CD4-positive, alpha-beta T cell (primary cell): ENCODE measurements at regions not wholly inside any gene's neighbourhood (a gene's known extent, or its start where the extent isn't known, plus 50 kb on each side); places are given as distances from the start of the nearest gene placed in this dataset.

ENCODE experiments used
- ATAC-seq: fragments of 200-7000 bp; cut with Tn5 transposase; one replicate; pipeline ENCODE4 v1.10.0; 2022; ENCODE audit warnings: mild to moderate bottlenecking; ENCODE audit not compliant: poor library complexity
- CTCF ChIA-PET: fragments of 350-600 bp; sonication (Branson Sonifier 250); formaldehyde crosslinking; loops from one replicate; lab custom pipeline; 2021; ENCODE audit warnings: antibody characterized with exemption, inconsistent platforms; lab: Charles Lee
- POLR2A ChIA-PET: fragments of 350-600 bp; sonication (Branson Sonifier 250); formaldehyde crosslinking; loops from one replicate; lab custom pipeline; 2021; ENCODE audit warnings: antibody characterized with exemption, inconsistent platforms; lab: Charles Lee
- DNase-seq, 14 experiments: peaks; one replicate each; pipeline ENCODE4 v3.0.0-alpha.2; 2013 to 2020; ENCODE audit warnings: mixed read lengths in 2 of 14
- H3K27ac ChIP-seq, 2 donors: one replicate each; pipeline versions ENCODE4 v1.5.1 to v1.7.0; 2013; ENCODE audit warnings: low read length in 2 of 2, low read depth in 1 of 2, mild to moderate bottlenecking in 1 of 2
- H3K27me3 ChIP-seq, 2 experiments: 1 replicate in 1 of 2; 2 replicates in 1 of 2; pipeline versions ENCODE4 v1.6.1 to v1.7.0; 2013; ENCODE audit warnings: low read length in 2 of 2, control low read depth in 1 of 2, mild to moderate bottlenecking in 1 of 2, moderate library complexity in 1 of 2; ENCODE audit not compliant: insufficient read depth in 2 of 2, control insufficient read depth in 1 of 2
- H3K36me3 ChIP-seq: one replicate; pipeline ENCODE4 v1.6.1; 2013; ENCODE audit warnings: low read length, control low read depth; ENCODE audit not compliant: insufficient read depth
- H3K4me1 ChIP-seq: one replicate; pipeline ENCODE4 v1.6.1; 2013; ENCODE audit warnings: low read length, control low read depth; ENCODE audit not compliant: insufficient read depth
- H3K4me3 ChIP-seq: one replicate; pipeline ENCODE4 v1.5.1; 2013; ENCODE audit warnings: mild to moderate bottlenecking, low read length, moderate library complexity
- H3K9me3 ChIP-seq, 2 experiments: 1 replicate in 1 of 2; 2 replicates in 1 of 2; pipeline versions ENCODE4 v1.6.1 to v1.7.0; 2013; ENCODE audit warnings: low read length in 2 of 2, mild to moderate bottlenecking in 2 of 2, control low read depth in 1 of 2, moderate library complexity in 1 of 2; ENCODE audit not compliant: control insufficient read depth in 1 of 2, insufficient read depth in 1 of 2
- H3K27ac Mint-ChIP-seq: one replicate; pipeline ENCODE4 v1.8.0; 2020; ENCODE audit warnings: mixed read lengths
- H3K27me3 Mint-ChIP-seq: one replicate; pipeline ENCODE4 v1.8.0; 2021; ENCODE audit warnings: mixed read lengths
- H3K36me3 Mint-ChIP-seq: one replicate; pipeline ENCODE4 v1.8.0; 2021; ENCODE audit warnings: low read depth, mixed read lengths
- H3K4me1 Mint-ChIP-seq: one replicate; pipeline ENCODE4 v1.8.0; 2021; ENCODE audit warnings: low read depth, mixed read lengths
- H3K4me3 Mint-ChIP-seq: one replicate; pipeline ENCODE4 v1.8.0; 2020; ENCODE audit warnings: mild to moderate bottlenecking, mixed read lengths
- H3K9me3 Mint-ChIP-seq: one replicate; pipeline ENCODE4 v1.8.0; 2020; ENCODE audit warnings: mixed read lengths
- intact Hi-C, 2 experiments: fragments of 100-400 bp; cut with DNase I in 1 of 2; cut with micrococcal nuclease in 1 of 2; formaldehyde crosslinking; loops; one replicate each; pipeline versions ENCODE4 v1.15.1 to v1.9.0; 2023 to 2025; cut with DNase I, micrococcal nuclease
- TF ChIP-seq, protein P1 (sequence below): fragments of 200-600 bp; IDR thresholded peaks from one replicate; pipeline ENCODE4 v1.8.0; 2022; ENCODE audit warnings: antibody characterized with exemption, mild to moderate bottlenecking

DNA sequence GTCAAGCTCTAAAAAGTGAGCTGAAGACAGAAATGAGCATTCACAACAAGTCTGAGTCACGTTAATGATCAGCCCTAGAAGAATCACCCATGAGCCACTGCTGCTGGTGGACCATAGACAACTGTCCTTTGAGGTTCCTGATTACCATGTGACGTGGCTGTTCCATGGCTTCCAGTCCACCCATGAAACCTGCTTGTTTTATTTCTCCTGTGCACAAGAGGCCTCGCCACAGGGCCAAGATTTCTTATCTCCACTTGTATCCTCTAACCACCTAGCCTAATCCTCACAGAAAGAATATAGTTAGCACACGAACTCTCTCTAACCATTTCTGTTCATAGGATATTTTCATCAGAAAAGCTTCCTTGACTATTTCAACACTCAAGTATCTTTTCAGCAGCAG lies 242.7 kb downstream of the MREG start:
- Mint-ChIP-seq H3K4me1 (no peaks in the 10 kb centered on the region), H3K9me3 (peaks cover 5% of the 10 kb centered on the region), H3K27me3 (peaks cover 23% of the 10 kb centered on the region), H3K36me3 (no peaks in the 10 kb centered on the region), H3K4me3 (no peak overlapping the region), H3K27ac (no peak overlapping the region)
- Histone ChIP-seq H3K27me3 (no peaks in the 10 kb centered on the region), H3K4me1 (no peaks in the 10 kb centered on the region), H3K9me3 (no peaks in the 10 kb centered on the region), H3K4me3 (no peak overlapping the region), H3K36me3 (no peaks in the 10 kb centered on the region), H3K27ac (no peak overlapping the region)
- ChIA-PET CTCF (no interaction called here), POLR2A (no interaction called here)
- intact Hi-C loops, result no loop called here
- ATAC-seq, result no peak
- DNase-seq, result no peak
- TF ChIP-seq, protein P1, sequence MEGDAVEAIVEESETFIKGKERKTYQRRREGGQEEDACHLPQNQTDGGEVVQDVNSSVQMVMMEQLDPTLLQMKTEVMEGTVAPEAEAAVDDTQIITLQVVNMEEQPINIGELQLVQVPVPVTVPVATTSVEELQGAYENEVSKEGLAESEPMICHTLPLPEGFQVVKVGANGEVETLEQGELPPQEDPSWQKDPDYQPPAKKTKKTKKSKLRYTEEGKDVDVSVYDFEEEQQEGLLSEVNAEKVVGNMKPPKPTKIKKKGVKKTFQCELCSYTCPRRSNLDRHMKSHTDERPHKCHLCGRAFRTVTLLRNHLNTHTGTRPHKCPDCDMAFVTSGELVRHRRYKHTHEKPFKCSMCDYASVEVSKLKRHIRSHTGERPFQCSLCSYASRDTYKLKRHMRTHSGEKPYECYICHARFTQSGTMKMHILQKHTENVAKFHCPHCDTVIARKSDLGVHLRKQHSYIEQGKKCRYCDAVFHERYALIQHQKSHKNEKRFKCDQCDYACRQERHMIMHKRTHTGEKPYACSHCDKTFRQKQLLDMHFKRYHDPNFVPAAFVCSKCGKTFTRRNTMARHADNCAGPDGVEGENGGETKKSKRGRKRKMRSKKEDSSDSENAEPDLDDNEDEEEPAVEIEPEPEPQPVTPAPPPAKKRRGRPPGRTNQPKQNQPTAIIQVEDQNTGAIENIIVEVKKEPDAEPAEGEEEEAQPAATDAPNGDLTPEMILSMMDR, result no peak

DNA sequence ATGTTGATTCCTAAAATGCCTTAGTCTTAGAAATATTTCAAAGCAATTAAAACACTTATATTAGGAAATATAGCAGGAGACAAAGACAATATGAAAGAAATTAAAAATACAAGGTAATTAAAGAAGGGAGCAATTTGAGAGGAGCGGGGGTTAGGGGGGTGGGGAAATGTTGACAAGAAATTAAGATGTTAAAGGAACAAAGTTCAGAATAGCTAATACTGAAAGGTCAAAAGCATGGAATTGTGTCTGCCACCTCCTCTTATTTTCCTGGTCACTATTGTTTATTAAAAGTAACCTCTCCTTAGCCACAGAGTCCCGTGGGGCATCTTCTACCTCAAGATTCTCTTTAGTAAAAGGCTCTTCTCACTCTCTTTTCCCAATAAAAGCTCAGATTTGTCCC lies 244.1 kb downstream of the MREG start:
- intact Hi-C loops, result no loop called here
- Mint-ChIP-seq H3K27ac (no peak overlapping the region), H3K4me3 (no peak overlapping the region), H3K9me3 (peaks cover 5% of the 10 kb centered on the region), H3K36me3 (no peaks in the 10 kb centered on the region), H3K4me1 (no peaks in the 10 kb centered on the region), H3K27me3 (peaks cover 28% of the 10 kb centered on the region)
- CTCF ChIA-PET, result no interaction called here
- ATAC-seq (no peak), DNase-seq (no peak)
- H3K4me3 ChIP-seq, result no peak overlapping the region
- POLR2A ChIA-PET, result no interaction called here
- no peak overlapping the region for H3K27ac ChIP-seq
- TF ChIP-seq, protein P1, result no peak
- no peaks in the 10 kb centered on the region for H3K4me1 ChIP-seq
- H3K9me3 ChIP-seq, result no peaks in the 10 kb centered on the region
- H3K27me3 ChIP-seq, result no peaks in the 10 kb centered on the region
- no peaks in the 10 kb centered on the region for H3K36me3 ChIP-seq

DNA sequence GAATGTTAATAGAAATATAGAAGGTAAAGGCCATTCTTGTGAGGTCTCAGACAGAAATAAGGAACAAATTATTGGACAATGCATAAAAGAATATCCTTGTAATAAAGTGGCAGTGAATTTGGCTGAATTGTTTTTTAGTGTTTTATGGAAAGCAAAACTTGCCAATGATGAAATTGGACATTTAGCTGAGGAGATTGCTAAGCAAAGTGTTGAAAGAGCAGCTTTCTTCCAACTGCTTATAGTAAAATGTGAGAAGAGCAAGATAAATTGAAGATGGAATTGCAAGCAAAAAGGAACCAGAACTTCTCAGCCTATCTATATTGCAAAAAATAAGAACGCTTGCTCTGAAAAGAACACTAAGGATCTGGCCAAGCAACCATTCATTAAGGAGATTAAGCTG lies 245.7 kb downstream of the MREG start:
- POLR2A ChIA-PET, result no interaction called here
- Mint-ChIP-seq H3K4me3 (no peak overlapping the region), H3K9me3 (peaks cover 5% of the 10 kb centered on the region), H3K27me3 (peaks cover 25% of the 10 kb centered on the region), H3K36me3 (no peaks in the 10 kb centered on the region), H3K27ac (no peak overlapping the region), H3K4me1 (no peaks in the 10 kb centered on the region)
- Histone ChIP-seq H3K4me3 (no peak overlapping the region), H3K27me3 (no peaks in the 10 kb centered on the region), H3K4me1 (no peaks in the 10 kb centered on the region), H3K36me3 (no peaks in the 10 kb centered on the region), H3K27ac (no peak overlapping the region), H3K9me3 (no peaks in the 10 kb centered on the region)
- DNase-seq, result no peak
- no peak for ATAC-seq
- CTCF ChIA-PET, result no interaction called here
- TF ChIP-seq, protein P1, result no peak
- intact Hi-C loops, result no loop called here
